B cell (primary cell): ENCODE measurements at regions not wholly inside any gene's neighbourhood (a gene's known extent, or its start where the extent isn't known, plus 50 kb on each side); places are given as distances from the start of the nearest gene placed in this dataset.

Experiments
- ATAC-seq: fragments of 200-7000 bp; cut with Tn5 transposase; one replicate; pipeline ENCODE4 v1.10.0; 2021; ENCODE audit warnings: low read depth, mild to moderate bottlenecking, moderate number of reproducible peaks, moderate library complexity
- CTCF ChIA-PET: fragments of 350-600 bp; sonication (Branson Sonifier 250); formaldehyde crosslinking; loops from one replicate; lab custom pipeline; 2021; ENCODE audit warnings: antibody characterized with exemption, inconsistent platforms; lab: Charles Lee
- POLR2A ChIA-PET: fragments of 350-600 bp; sonication (Branson Sonifier 250); formaldehyde crosslinking; loops from one replicate; lab custom pipeline; 2021; ENCODE audit warnings: antibody characterized with exemption; lab: Charles Lee
- DNase-seq: peaks from one replicate; pipeline ENCODE4 v3.0.0; 2013
- H2AFZ ChIP-seq: 2 replicates; pipeline ENCODE4 v1.6.1; 2012; ENCODE audit warnings: mild to moderate bottlenecking, low read depth, low read length; ENCODE audit not compliant: insufficient read depth, poor library complexity, severe bottlenecking
- H3K27ac ChIP-seq, 2 donors: 1 replicate in 1 of 2; 2 replicates in 1 of 2; pipeline ENCODE4 v1.5.1; 2012 to 2013; ENCODE audit warnings: low read length in 2 of 2, mild to moderate bottlenecking in 2 of 2, moderate library complexity in 1 of 2
- H3K27me3 ChIP-seq, 4 experiments: fragments of 200-600 bp in 1 of 4; sonication (generic) in 1 of 4; replicated peaks in 1 of 4; 1 replicate in 2 of 4; 2 replicates in 2 of 4; pipeline versions ENCODE4 v1.6.1 to v1.7.0; 2013 to 2016; ENCODE audit warnings: low read length in 3 of 4, mild to moderate bottlenecking in 2 of 4, mixed read lengths in 1 of 4, moderate library complexity in 1 of 4; ENCODE audit not compliant: insufficient read depth in 4 of 4, control insufficient read depth in 3 of 4; ENCODE audit errors: control extremely low read depth in 1 of 4
- H3K36me3 ChIP-seq, 2 experiments: replicated peaks in 1 of 2; 1 replicate in 1 of 2; 2 replicates in 1 of 2; pipeline versions ENCODE4 v1.6.1 to v1.7.1; 2013; ENCODE audit warnings: low read length in 1 of 2; ENCODE audit not compliant: insufficient read depth in 2 of 2, control insufficient read depth in 1 of 2; ENCODE audit errors: control extremely low read depth in 1 of 2, extremely low read depth in 1 of 2
- H3K4me1 ChIP-seq, 2 donors: fragments of 200-600 bp in 1 of 2; sonication (generic) in 1 of 2; 1 replicate in 1 of 2; 2 replicates in 1 of 2; pipeline versions ENCODE4 v1.5.1 to v1.6.1; 2013 to 2017; ENCODE audit warnings: low read length in 2 of 2; ENCODE audit not compliant: control insufficient read depth in 2 of 2, insufficient read depth in 2 of 2
- H3K4me2 ChIP-seq: replicated peaks from 2 replicates; pipeline ENCODE3; 2012; ENCODE audit warnings: mild to moderate bottlenecking, low read depth, low read length; ENCODE audit not compliant: poor library complexity, severe bottlenecking
- H3K4me3 ChIP-seq, 5 experiments: fragments of 200-600 bp in 1 of 5; sonication (generic) in 1 of 5; 1 replicate in 3 of 5; 2 replicates in 2 of 5; pipeline versions ENCODE4 v1.5.1 to v1.7.0; 2011 to 2016; ENCODE audit warnings: low read length in 4 of 5, mild to moderate bottlenecking in 4 of 5, low read depth in 2 of 5, control low read depth in 1 of 5, moderate library complexity in 1 of 5; ENCODE audit not compliant: insufficient read depth in 1 of 5; ENCODE audit errors: control extremely low read depth in 1 of 5, extremely low read depth in 1 of 5
- H3K79me2 ChIP-seq: fragments of 200-600 bp; sonication (generic); one replicate; pipeline ENCODE4 v1.6.0; 2016; ENCODE audit warnings: low read length; ENCODE audit not compliant: control insufficient read depth, insufficient read depth
- H3K9ac ChIP-seq: fragments of 200-600 bp; sonication (generic); 2 replicates; pipeline ENCODE4 v1.6.1; 2017; ENCODE audit warnings: mild to moderate bottlenecking, low read length, moderate library complexity
- H3K9me3 ChIP-seq, 3 donors: one replicate each; pipeline versions ENCODE4 v1.6.1 to v1.7.1; 2013; ENCODE audit warnings: low read length in 2 of 3; ENCODE audit not compliant: control insufficient read depth in 2 of 3, insufficient read depth in 1 of 3; ENCODE audit errors: control extremely low read depth in 1 of 3
- H4K20me1 ChIP-seq: 2 replicates; pipeline ENCODE4 v1.6.0; 2012; ENCODE audit warnings: mild to moderate bottlenecking, low read length; ENCODE audit not compliant: insufficient read depth, control insufficient read depth, poor library complexity, severe bottlenecking
- H3K27ac Mint-ChIP-seq: one replicate; pipeline ENCODE4 v1.8.0; 2021; ENCODE audit warnings: mixed read lengths
- H3K27me3 Mint-ChIP-seq: one replicate; pipeline ENCODE4 v1.8.0; 2021; ENCODE audit warnings: mixed read lengths
- H3K4me1 Mint-ChIP-seq: one replicate; pipeline ENCODE4 v1.8.0; 2021; ENCODE audit warnings: mixed read lengths
- H3K4me3 Mint-ChIP-seq: one replicate; pipeline ENCODE4 v1.8.0; 2021; ENCODE audit warnings: mixed read lengths
- H3K9me3 Mint-ChIP-seq: one replicate; pipeline ENCODE4 v1.8.0; 2022; ENCODE audit warnings: mixed read lengths; ENCODE audit not compliant: insufficient read depth
- CTCF ChIP-seq: fragments of 200-600 bp; IDR thresholded peaks from one replicate; pipeline ENCODE4 v1.8.0; 2022; ENCODE audit warnings: antibody characterized with exemption, mild to moderate bottlenecking
- EZH2 ChIP-seq: IDR thresholded peaks from 2 replicates; pipeline ENCODE4 v1.6.1; 2012; ENCODE audit warnings: borderline replicate concordance, low read depth, mild to moderate bottlenecking, moderate library complexity, low read length; ENCODE audit not compliant: insufficient read depth, poor library complexity, severe bottlenecking
- WGBS: methylation state at CpG from one replicate; pipeline ENCODE4 v1.1.5; 2013; ENCODE audit warnings: missing lambda C conversion rate; ENCODE audit not compliant: insufficient coverage; 5-methylcytosine and 5-hydroxymethylcytosine counted together
- intact Hi-C: fragments of 100-400 bp; cut with micrococcal nuclease; formaldehyde crosslinking; loops from one replicate; pipeline ENCODE4 v1.10.0; 2022

DNA sequence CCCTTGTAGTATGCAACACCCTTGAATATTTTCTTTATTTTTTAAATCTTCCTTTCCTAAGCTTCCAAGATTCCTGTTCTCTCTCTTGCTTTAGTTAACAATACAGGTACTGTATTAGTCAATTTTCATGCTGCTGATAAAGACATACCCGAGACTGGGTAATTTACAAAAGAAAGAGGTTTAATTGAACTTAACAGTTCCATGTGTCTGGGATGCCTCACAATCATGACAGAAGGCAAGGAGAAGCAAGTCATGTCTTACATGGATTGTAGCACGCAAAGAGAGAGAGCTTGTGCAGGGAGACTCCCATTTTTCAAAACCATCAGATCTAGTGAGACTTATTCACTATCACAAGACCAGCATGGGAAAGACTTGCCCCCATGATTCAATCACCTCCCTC is 1024.3 kb downstream of the PCDH9 start:
- H3K4me2 ChIP-seq: no peak overlapping the region
- no peak overlapping the region for H2AFZ ChIP-seq
- WGBS: 93% methylated on average over 2 of the region's 2 CpGs
- Mint-ChIP-seq H3K4me1 (no peaks in the 10 kb centered on the region), H3K9me3 (no peaks in the 10 kb centered on the region), H3K27me3 (no peaks in the 10 kb centered on the region), H3K27ac (no peak overlapping the region), H3K4me3 (no peak overlapping the region)
- H3K9me3 ChIP-seq: no peaks in the 10 kb centered on the region
- no peaks in the 10 kb centered on the region for H3K36me3 ChIP-seq
- no peaks in the 10 kb centered on the region for H3K4me1 ChIP-seq
- H3K27me3 ChIP-seq: no peaks in the 10 kb centered on the region
- no peaks in the 10 kb centered on the region for H3K79me2 ChIP-seq
- ChIA-PET CTCF (no interaction called here), POLR2A (no interaction called here)
- intact Hi-C loops: no loop called here
- no peak for DNase-seq
- no peaks in the 10 kb centered on the region for H4K20me1 ChIP-seq
- H3K9ac ChIP-seq: no peak overlapping the region
- no peak for TF ChIP-seq CTCF
- no peak for TF ChIP-seq EZH2
- ATAC-seq: no peak
- no peak overlapping the region for H3K4me3 ChIP-seq
- H3K27ac ChIP-seq: no peak overlapping the region

DNA sequence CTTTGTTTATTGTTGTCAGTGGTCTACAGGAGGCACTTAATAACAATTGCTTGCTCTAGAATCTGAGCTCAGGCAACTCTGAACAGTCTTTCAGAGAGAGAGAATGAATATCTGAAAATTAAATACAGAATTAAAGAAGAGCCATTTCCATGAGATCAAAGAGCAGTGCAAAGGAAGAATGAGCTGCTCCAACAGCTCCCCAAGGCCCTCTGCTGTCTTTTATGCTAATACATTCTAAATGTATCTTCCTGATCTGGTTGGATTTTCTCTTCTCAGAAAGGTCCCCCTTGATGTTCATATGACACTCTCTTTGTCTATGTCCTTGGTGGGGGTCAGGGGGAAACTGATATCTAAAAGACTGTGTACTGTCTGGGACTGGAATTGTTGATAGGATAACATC is 1029.6 kb downstream of the PCDH9 start:
- no peak overlapping the region for H3K4me2 ChIP-seq
- H3K27ac Mint-ChIP-seq: no peak overlapping the region

More for the DNA sequence above, 1029.6 kb downstream of the PCDH9 start:
- Mint-ChIP-seq H3K27me3 (no peaks in the 10 kb centered on the region), H3K4me1 (no peaks in the 10 kb centered on the region), H3K4me3 (no peak overlapping the region), H3K9me3 (no peaks in the 10 kb centered on the region)
- Histone ChIP-seq H3K9ac (no peak overlapping the region), H4K20me1 (no peaks in the 10 kb centered on the region), H2AFZ (no peak overlapping the region), H3K9me3 (no peaks in the 10 kb centered on the region), H3K4me3 (no peak overlapping the region), H3K36me3 (no peaks in the 10 kb centered on the region), H3K27ac (no peak overlapping the region), H3K4me1 (no peaks in the 10 kb centered on the region), H3K27me3 (no peaks in the 10 kb centered on the region), H3K79me2 (no peaks in the 10 kb centered on the region)
- DNase-seq: no peak
- ChIA-PET POLR2A (no interaction called here), CTCF (no interaction called here)
- intact Hi-C loops: no loop called here
- no peak for TF ChIP-seq EZH2
- TF ChIP-seq CTCF: no peak
- no peak for ATAC-seq
